ENCODE measurements at regions not wholly inside any gene's neighbourhood (a gene's known extent, or its start where the extent isn't known, plus 50 kb on each side); places are given as distances from the start of the nearest gene placed in this dataset.
A peak's percentile ranks its signal among the peaks of the same experiment; 100 is the strongest.

DNA sequence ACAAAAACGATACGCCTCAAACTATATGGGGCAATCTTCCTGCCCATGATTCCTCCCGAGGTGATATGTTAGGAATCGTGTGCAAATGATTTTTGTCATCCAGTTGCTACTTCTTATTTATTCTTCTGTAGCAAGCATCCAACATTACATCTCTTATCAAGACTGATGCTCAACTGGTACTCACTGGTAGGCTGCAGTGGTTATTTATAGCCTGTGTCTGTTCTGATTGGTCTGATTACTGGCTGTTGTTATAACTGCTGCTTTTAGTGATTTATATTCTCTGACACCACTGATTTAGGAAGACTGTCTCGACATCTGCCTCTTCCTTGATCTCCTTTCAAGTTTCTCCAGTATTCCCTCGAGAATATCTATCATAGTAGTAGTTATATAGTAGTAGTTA lies 165.8 kb downstream of the LARP7 start:
- Histone ChIP-seq H3K4me1 (ENCODE audit: control insufficient read depth, low read depth, low read length) (peaks cover 4% of the 10 kb centered on the region), H2BK5ac (ENCODE audit: low read length) (no peak overlapping the region), H2BK15ac (replicated peaks; ENCODE audit: low read depth) (no peak overlapping the region), H3K79me1 (ENCODE audit: low read length) (peaks cover 4% of the 10 kb centered on the region), H3K23ac (ENCODE audit: low read length) (no peak overlapping the region), H3K56ac (ENCODE audit: low read length) (no peak overlapping the region), H4K5ac (ENCODE audit: low read length) (no peak overlapping the region), H2BK120ac (ENCODE audit: low read depth, low read length) (no peak overlapping the region), H3K9ac (ENCODE audit: low read length) (no peak overlapping the region), H2AK5ac (ENCODE audit: low read length) (no peak overlapping the region), H3K27ac (ENCODE audit: low read depth, low read length) (no peak overlapping the region), H3K4ac (ENCODE audit: low read depth, low read length) (no peak overlapping the region), H3K79me2 (ENCODE audit: control insufficient read depth, insufficient read depth, low read length) (peaks cover 2% of the 10 kb centered on the region), H3K4me3 (ENCODE audit: low read length) (no peak overlapping the region), H3K27me3 (ENCODE audit: insufficient read depth, low read length, poor library complexity) (no peaks in the 10 kb centered on the region), H4K8ac (ENCODE audit: low read depth, low read length) (no peak overlapping the region), H3K4me2 (ENCODE audit: low read length) (no peak overlapping the region), H3K18ac (ENCODE audit: low read length) (no peak overlapping the region), H3K36me3 (ENCODE audit: control insufficient read depth, insufficient read depth, low read length) (no peaks in the 10 kb centered on the region)
- WGBS (ENCODE audit: extremely low coverage, insufficient coverage, low lambda C conversion rate), result no CpG with 5 or more reads among the region's 6 CpGs
- no peak for DNase-seq

DNA sequence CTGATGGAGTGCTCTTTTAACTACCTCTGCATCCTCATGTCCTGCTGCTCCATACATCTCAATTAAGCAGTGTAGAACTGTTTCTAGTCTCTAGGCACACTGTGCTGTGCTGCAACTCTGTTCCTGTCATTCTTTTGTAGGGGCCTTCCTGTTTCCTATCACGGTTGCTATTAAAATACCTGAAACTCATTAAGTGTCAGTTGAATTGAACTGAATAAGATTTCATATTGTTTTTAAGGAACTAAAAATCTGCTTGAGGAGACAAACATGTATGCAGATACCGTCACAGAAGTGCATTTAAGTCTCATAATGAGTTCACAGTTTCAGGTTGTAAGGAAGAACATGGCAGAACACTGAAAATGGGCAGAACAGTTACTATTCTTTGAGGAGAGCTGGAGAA lies 170.1 kb downstream of the LARP7 start:
- Histone ChIP-seq H3K9ac (ENCODE audit: low read length) (no peak overlapping the region), H3K36me3 (ENCODE audit: control insufficient read depth, insufficient read depth, low read length) (no peaks in the 10 kb centered on the region), H3K18ac (ENCODE audit: low read length) (no peak overlapping the region), H2BK5ac (ENCODE audit: low read length) (no peak overlapping the region), H2BK15ac (replicated peaks; ENCODE audit: low read depth) (no peak overlapping the region), H3K4ac (ENCODE audit: low read depth, low read length) (no peak overlapping the region), H3K4me2 (ENCODE audit: low read length) (no peak overlapping the region), H3K4me1 (ENCODE audit: control insufficient read depth, low read depth, low read length) (no peaks in the 10 kb centered on the region), H4K8ac (ENCODE audit: low read depth, low read length) (no peak overlapping the region), H3K27ac (ENCODE audit: low read depth, low read length) (no peak overlapping the region), H2AK5ac (ENCODE audit: low read length) (no peak overlapping the region), H3K4me3 (ENCODE audit: low read length) (no peak overlapping the region), H3K56ac (ENCODE audit: low read length) (no peak overlapping the region), H3K79me2 (ENCODE audit: control insufficient read depth, insufficient read depth, low read length) (peaks cover 2% of the 10 kb centered on the region), H3K23ac (ENCODE audit: low read length) (no peak overlapping the region), H2BK120ac (ENCODE audit: low read depth, low read length) (no peak overlapping the region), H3K79me1 (ENCODE audit: low read length) (peaks cover 4% of the 10 kb centered on the region), H4K5ac (ENCODE audit: low read length) (no peak overlapping the region), H3K27me3 (ENCODE audit: insufficient read depth, low read length, poor library complexity) (no peaks in the 10 kb centered on the region)
- no CpG with 5 or more reads among the region's 2 CpGs for WGBS (ENCODE audit: extremely low coverage, insufficient coverage, low lambda C conversion rate)
- DNase-seq, result no peak

DNA sequence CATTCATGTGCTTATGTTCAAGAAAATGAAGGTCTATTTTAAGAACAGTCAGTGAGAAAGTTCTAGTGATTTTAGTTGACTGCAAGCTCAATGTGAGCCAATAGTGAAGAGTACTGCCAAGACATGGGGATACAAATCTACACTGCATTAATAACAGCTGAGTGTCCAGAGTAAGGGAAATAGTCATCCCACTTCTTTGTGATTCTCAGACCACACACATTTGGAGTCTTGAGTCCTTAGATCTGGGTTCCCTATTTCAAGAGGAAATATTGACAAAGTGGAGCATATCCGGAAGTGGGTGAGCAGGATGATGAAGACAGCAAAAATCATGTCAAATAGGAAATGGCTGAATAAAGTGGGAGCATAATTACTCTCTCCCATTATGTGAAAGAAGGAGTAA lies 171.1 kb downstream of the LARP7 start:
- no peaks in the 10 kb centered on the region for H3K36me3 ChIP-seq (ENCODE audit: control insufficient read depth, insufficient read depth, low read length)
- no peak overlapping the region for H3K27ac ChIP-seq (ENCODE audit: low read depth, low read length)
- peaks cover 2% of the 10 kb centered on the region for H3K79me2 ChIP-seq (ENCODE audit: control insufficient read depth, insufficient read depth, low read length)
- H3K4me1 ChIP-seq (ENCODE audit: control insufficient read depth, low read depth, low read length), result no peaks in the 10 kb centered on the region
- no peak overlapping the region for H4K8ac ChIP-seq (ENCODE audit: low read depth, low read length)
- H4K5ac ChIP-seq (ENCODE audit: low read length), result no peak overlapping the region
- no peak overlapping the region for H3K4me2 ChIP-seq (ENCODE audit: low read length)
- no peak overlapping the region for H2BK120ac ChIP-seq (ENCODE audit: low read depth, low read length)
- H2AK5ac ChIP-seq (ENCODE audit: low read length), result no peak overlapping the region
- H2BK15ac ChIP-seq (replicated peaks; ENCODE audit: low read depth), result no peak overlapping the region
- peaks cover 4% of the 10 kb centered on the region for H3K79me1 ChIP-seq (ENCODE audit: low read length)
- no peak overlapping the region for H2BK5ac ChIP-seq (ENCODE audit: low read length)
- no peak overlapping the region for H3K4me3 ChIP-seq (ENCODE audit: low read length)
- no peak overlapping the region for H3K18ac ChIP-seq (ENCODE audit: low read length)
- H3K27me3 ChIP-seq (ENCODE audit: insufficient read depth, low read length, poor library complexity), result no peaks in the 10 kb centered on the region
- H3K23ac ChIP-seq (ENCODE audit: low read length), result no peak overlapping the region
- no peak overlapping the region for H3K9ac ChIP-seq (ENCODE audit: low read length)
- no CpG with 5 or more reads among the region's 1 CpG for WGBS (ENCODE audit: extremely low coverage, insufficient coverage, low lambda C conversion rate)
- H3K4ac ChIP-seq (ENCODE audit: low read depth, low read length), result no peak overlapping the region
- H3K56ac ChIP-seq (ENCODE audit: low read length), result no peak overlapping the region
- no peak for DNase-seq

DNA sequence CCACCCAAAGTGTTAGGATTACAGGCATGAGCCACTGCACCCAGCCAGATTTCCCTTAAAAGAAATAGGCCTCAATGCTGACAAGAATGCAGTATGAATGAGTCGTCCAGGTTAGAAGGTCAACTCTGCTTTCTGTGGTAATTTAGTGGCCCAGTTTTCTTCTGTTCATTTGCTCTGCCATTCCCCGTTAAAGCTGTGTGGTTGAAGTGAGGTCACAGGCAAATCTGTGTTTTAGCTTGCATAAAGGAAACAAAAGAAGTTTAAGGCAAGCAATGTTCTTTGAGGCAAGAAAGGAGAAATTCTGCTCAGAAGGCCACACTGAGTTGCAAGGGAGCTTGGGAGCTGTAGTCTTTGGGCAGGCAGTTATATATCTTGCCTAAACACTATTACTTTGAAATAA lies 176.8 kb downstream of the LARP7 start:
- H3K79me1 ChIP-seq (ENCODE audit: low read length), result no peaks in the 10 kb centered on the region
- no peak overlapping the region for H3K4me2 ChIP-seq (ENCODE audit: low read length)
- H2AK5ac ChIP-seq (ENCODE audit: low read length), result no peak overlapping the region
- no peak for DNase-seq
- H3K4ac ChIP-seq (ENCODE audit: low read depth, low read length), result no peak overlapping the region
- no peak overlapping the region for H4K5ac ChIP-seq (ENCODE audit: low read length)
- H3K4me1 ChIP-seq (ENCODE audit: control insufficient read depth, low read depth, low read length), result no peaks in the 10 kb centered on the region
- no peak overlapping the region for H2BK120ac ChIP-seq (ENCODE audit: low read depth, low read length)
- no peak overlapping the region for H2BK15ac ChIP-seq (replicated peaks; ENCODE audit: low read depth)
- WGBS (ENCODE audit: extremely low coverage, insufficient coverage, low lambda C conversion rate), result no CpG with 5 or more reads among the region's 2 CpGs
- no peak overlapping the region for H4K8ac ChIP-seq (ENCODE audit: low read depth, low read length)
- H3K27me3 ChIP-seq (ENCODE audit: insufficient read depth, low read length, poor library complexity), result no peaks in the 10 kb centered on the region
- H3K18ac ChIP-seq (ENCODE audit: low read length), result no peak overlapping the region
- H3K23ac ChIP-seq (ENCODE audit: low read length), result no peak overlapping the region
- no peak overlapping the region for H2BK5ac ChIP-seq (ENCODE audit: low read length)
- H3K56ac ChIP-seq (ENCODE audit: low read length), result no peak overlapping the region
- no peaks in the 10 kb centered on the region for H3K79me2 ChIP-seq (ENCODE audit: control insufficient read depth, insufficient read depth, low read length)
- H3K27ac ChIP-seq (ENCODE audit: low read depth, low read length), result no peak overlapping the region
- H3K9ac ChIP-seq (ENCODE audit: low read length), result no peak overlapping the region
- no peaks in the 10 kb centered on the region for H3K36me3 ChIP-seq (ENCODE audit: control insufficient read depth, insufficient read depth, low read length)
- no peak overlapping the region for H3K4me3 ChIP-seq (ENCODE audit: low read length)

DNA sequence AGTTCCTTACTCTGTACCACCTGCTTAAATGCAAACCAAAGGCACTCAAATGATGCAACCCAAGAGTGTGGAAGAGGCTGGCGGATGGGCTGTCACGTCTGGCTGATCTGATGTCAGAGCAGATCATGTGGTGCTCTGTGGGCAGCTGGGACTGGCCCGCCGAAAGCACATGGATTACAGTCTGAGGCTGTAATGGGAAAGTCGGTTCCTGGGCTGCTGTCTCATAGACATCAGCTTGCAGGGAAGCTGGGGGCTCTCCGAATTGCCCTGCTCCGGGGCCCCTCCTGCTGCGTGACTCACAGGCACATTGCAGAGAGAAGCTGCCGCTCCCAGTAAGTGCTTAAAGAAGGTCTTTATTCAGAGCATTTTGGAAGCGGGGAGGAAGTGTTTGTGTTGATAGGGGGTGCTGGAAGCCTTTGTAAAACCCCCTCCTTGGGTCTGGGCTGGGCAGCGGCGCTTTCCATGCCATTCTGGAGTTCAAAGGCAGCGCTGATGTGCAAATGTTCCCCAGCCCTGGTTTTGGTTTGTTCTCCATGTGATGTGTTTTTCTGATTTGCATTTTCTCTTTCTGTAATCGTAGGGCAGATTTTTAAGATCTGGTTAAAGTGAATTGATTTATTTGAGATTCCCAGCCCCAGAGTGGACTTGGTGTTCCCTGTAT lies 181.1 kb downstream of the LARP7 start:
- Histone ChIP-seq H3K56ac (ENCODE audit: low read length) (peak overlapping the region; percentile 75), H3K79me1 (ENCODE audit: low read length) (peaks cover 1% of the 10 kb centered on the region), H2BK5ac (ENCODE audit: low read length) (no peak overlapping the region), H2AK5ac (ENCODE audit: low read length) (no peak overlapping the region), H3K27ac (ENCODE audit: low read depth, low read length) (peak overlapping the region; percentile 55), H3K36me3 (ENCODE audit: control insufficient read depth, insufficient read depth, low read length) (no peaks in the 10 kb centered on the region), H3K4me2 (ENCODE audit: low read length) (peak overlapping the region; percentile 16), H3K23ac (ENCODE audit: low read length) (no peak overlapping the region), H4K8ac (ENCODE audit: low read depth, low read length) (no peak overlapping the region), H3K4ac (ENCODE audit: low read depth, low read length) (no peak overlapping the region), H3K27me3 (ENCODE audit: insufficient read depth, low read length, poor library complexity) (no peaks in the 10 kb centered on the region), H3K9ac (ENCODE audit: low read length) (peak overlapping the region; percentile 63), H3K18ac (ENCODE audit: low read length) (peak overlapping the region; percentile 44), H2BK15ac (replicated peaks; ENCODE audit: low read depth) (no peak overlapping the region), H2BK120ac (ENCODE audit: low read depth, low read length) (no peak overlapping the region), H4K5ac (ENCODE audit: low read length) (no peak overlapping the region), H3K79me2 (ENCODE audit: control insufficient read depth, insufficient read depth, low read length) (peaks cover 2% of the 10 kb centered on the region), H3K4me3 (ENCODE audit: low read length) (peak overlapping the region; percentile 16), H3K4me1 (ENCODE audit: control insufficient read depth, low read depth, low read length) (no peaks in the 10 kb centered on the region)
- peak; percentile 98 for DNase-seq
- WGBS (ENCODE audit: extremely low coverage, insufficient coverage, low lambda C conversion rate), result no CpG with 5 or more reads among the region's 14 CpGs

DNA sequence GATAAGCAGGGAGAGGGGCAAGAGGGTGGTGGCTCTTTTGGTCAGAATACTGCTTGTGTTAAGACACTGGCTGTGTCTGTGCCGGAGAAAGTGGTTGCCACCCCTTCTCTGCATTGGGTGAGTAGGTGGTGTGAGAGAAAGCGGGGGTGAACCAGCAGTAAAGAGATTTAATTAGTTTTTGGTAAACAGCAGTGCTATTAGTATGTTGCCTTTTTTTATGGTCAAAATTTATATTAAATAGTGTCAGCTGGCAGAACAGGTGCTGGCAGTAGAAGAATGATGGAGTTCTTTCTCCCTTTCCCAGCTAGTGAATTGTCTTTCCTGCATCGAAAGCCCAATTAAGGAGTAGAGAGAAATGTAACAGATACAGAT lies 181.6 kb downstream of the LARP7 start:
- H3K4me3 ChIP-seq (ENCODE audit: low read length), result no peak overlapping the region
- H3K4me1 ChIP-seq (ENCODE audit: control insufficient read depth, low read depth, low read length), result no peaks in the 10 kb centered on the region
- H2BK15ac ChIP-seq (replicated peaks; ENCODE audit: low read depth), result no peak overlapping the region
- no peak overlapping the region for H4K8ac ChIP-seq (ENCODE audit: low read depth, low read length)
- H3K56ac ChIP-seq (ENCODE audit: low read length), result peak overlapping the region; percentile 75
- no peak overlapping the region for H4K5ac ChIP-seq (ENCODE audit: low read length)
- no peak overlapping the region for H2BK120ac ChIP-seq (ENCODE audit: low read depth, low read length)
- no peak overlapping the region for H2AK5ac ChIP-seq (ENCODE audit: low read length)
- H2BK5ac ChIP-seq (ENCODE audit: low read length), result no peak overlapping the region
- peak overlapping the region; percentile 44 for H3K18ac ChIP-seq (ENCODE audit: low read length)
- peak overlapping the region; percentile 63 for H3K9ac ChIP-seq (ENCODE audit: low read length)
- no peaks in the 10 kb centered on the region for H3K36me3 ChIP-seq (ENCODE audit: control insufficient read depth, insufficient read depth, low read length)
- H3K79me2 ChIP-seq (ENCODE audit: control insufficient read depth, insufficient read depth, low read length), result peaks cover 2% of the 10 kb centered on the region
- H3K27ac ChIP-seq (ENCODE audit: low read depth, low read length), result peak overlapping the region; percentile 45
- H3K4ac ChIP-seq (ENCODE audit: low read depth, low read length), result no peak overlapping the region
- H3K27me3 ChIP-seq (ENCODE audit: insufficient read depth, low read length, poor library complexity), result no peaks in the 10 kb centered on the region
- peak overlapping the region; percentile 38 for H3K23ac ChIP-seq (ENCODE audit: low read length)
- peaks cover 2% of the 10 kb centered on the region for H3K79me1 ChIP-seq (ENCODE audit: low read length)
- DNase-seq, result no peak
- WGBS (ENCODE audit: extremely low coverage, insufficient coverage, low lambda C conversion rate), result no CpG with 5 or more reads among the region's 3 CpGs
- peak overlapping the region; percentile 16 for H3K4me2 ChIP-seq (ENCODE audit: low read length)
